ENCODE measurements at regions not wholly inside any gene's neighbourhood (a gene's known extent, or its start where the extent isn't known, plus 50 kb on each side); places are given as distances from the start of the nearest gene placed in this dataset.

DNA sequence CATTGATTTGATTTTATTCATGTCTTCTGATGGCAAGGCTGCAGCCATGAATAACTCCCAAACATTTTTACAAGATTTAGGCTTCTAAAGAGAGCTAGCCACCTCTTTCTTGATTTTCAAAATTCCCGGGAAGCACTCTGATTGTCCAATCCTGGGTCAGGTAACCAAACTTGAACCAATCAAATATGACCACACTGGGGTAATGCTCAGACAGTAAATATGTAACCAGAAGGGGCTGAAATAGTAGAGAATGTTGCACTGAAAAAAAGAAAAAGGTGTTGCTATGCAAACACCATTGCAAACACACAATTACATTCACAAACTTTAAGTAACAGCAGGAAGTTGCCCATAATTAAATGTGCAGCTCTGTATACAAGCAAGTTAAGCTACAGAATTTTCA is 112.9 kb upstream of the IQCM start:
- no peak for DNase-seq (ENCODE audit: low spot score)

- DNase-seq (ENCODE audit: low spot score) = no peak
These were observed 115.8 kb upstream of the IQCM start for GRCh38 chr4:149931431-149931830.

- DNase-seq (ENCODE audit: low spot score) = no peak
These were observed 116.5 kb upstream of the IQCM start for GRCh38 chr4:149932188-149932587.

DNA sequence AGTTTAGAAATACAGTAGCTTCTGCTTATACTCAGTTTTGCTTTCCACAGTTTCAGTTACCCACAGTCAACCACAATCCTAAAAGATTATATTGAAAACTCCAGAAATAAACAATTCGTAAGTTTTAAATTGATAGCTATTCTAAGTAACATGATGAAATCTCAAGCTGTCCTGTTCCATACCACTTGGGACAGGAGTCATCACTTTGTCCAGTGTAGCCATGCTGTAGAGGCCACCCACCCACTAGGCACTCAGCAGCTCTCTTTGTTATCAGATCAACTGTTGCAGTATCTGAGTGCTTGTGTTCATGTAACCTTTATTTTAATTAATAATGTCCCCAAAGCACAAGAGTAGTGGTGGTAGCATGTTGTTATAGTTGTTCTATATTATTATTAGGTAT is 117.5 kb upstream of the IQCM start:
- DNase-seq (ENCODE audit: low spot score) = no peak

GRCh38 chr4:149933883-149934282 is 118.2 kb upstream of the IQCM start:
- no peak for DNase-seq (ENCODE audit: low spot score)

GRCh38 chr4:149949381-149949780 is 128.9 kb upstream of the DCLK2 start:
- no peak for DNase-seq (ENCODE audit: low spot score)

DNA sequence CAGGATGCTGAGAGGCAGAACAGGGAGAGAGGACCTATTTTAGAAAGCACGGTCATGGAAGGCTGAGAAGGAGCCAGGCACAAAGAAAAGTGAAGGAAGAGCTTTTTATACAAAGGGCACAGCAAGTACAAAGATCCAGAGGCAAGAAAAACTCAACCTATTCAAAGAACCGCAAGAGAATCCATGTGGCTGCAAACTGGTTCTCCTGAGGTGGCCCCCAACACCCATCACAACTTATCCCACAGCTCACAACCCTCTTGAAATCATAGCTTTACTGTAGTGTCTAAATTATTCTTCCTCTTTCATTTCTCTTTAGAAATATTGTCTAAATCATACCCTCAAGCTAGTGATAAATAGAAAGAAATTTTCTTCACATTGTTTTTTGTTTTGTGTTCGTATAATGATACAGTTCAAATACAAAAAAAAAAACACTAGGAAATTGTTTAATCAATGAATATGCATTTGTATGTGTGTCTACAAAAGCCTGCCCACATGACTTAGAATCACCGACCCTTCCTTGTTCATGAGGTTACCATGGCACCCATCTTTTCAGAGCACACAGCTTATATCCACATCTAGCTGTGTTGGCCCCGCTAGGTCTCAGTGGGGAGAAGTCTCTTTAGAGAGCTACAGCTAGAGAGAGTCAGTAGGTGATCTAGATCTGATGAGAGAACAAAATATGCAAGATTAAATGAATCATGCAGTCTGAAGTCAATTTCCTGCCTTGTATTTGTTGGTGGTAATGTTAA is 126.9 kb upstream of the DCLK2 start:
- DNase-seq (ENCODE audit: low spot score) = no peak

- no peak for DNase-seq (ENCODE audit: low spot score)
These were observed 126.1 kb upstream of the DCLK2 start for GRCh38 chr4:149952101-149952500.

DNA sequence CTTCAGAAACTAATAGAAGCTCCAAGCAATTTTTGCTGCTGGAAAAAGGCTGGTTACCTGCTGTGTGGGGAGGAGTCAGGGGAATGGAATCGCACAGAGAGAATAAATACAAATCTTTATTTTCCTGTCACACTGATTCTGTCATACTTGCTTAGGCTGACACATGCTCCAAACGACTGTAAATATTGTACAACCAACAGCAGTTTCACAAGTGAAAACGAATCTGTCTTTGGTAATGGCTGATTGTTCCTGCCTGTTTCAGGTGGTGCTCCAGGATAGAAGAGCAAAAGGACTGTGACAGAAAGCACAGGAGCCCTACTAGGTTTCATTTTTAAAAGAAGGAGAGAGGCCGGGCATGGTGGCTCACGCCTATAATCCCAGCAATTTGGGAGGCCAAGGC is 125.5 kb upstream of the DCLK2 start:
- no peak for DNase-seq (ENCODE audit: low spot score)

GRCh38 chr4:149955780-149956390 is 122.4 kb upstream of the DCLK2 start:
- no peak for DNase-seq (ENCODE audit: low spot score)

- DNase-seq (ENCODE audit: low spot score) = no peak
These were observed 121.6 kb upstream of the DCLK2 start for GRCh38 chr4:149956678-149957077.

GRCh38 chr4:149961876-149962597 is 116.2 kb upstream of the DCLK2 start:
- DNase-seq (ENCODE audit: low spot score) = no peak

GRCh38 chr4:149964001-149964796 is 114.0 kb upstream of the DCLK2 start:
- no peak for DNase-seq (ENCODE audit: low spot score)

DNA sequence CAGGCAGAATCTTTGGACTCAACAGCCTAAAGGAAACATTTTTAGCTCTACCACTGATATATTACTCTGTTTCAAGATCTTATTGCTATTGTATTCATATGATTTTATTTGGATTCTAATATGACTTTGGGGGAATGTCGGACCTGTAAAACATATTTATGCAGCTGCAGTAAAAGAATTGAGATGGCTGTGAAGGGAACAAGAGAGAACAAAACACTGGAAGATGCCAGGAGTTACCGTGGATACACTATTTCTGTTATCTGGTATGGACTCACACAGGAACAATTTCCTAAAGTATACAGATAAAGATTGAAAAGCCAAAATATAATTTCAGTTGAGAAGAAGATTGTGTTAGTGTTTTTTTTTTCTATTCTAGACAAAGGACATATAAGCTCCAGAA is 113.0 kb upstream of the DCLK2 start:
- no peak for DNase-seq (ENCODE audit: low spot score)

- no peak for DNase-seq (ENCODE audit: low spot score)
These were observed 105.8 kb upstream of the DCLK2 start for GRCh38 chr4:149972407-149972806.

- no peak for DNase-seq (ENCODE audit: low spot score)
These were observed 105.1 kb upstream of the DCLK2 start for GRCh38 chr4:149973181-149973580.

DNA sequence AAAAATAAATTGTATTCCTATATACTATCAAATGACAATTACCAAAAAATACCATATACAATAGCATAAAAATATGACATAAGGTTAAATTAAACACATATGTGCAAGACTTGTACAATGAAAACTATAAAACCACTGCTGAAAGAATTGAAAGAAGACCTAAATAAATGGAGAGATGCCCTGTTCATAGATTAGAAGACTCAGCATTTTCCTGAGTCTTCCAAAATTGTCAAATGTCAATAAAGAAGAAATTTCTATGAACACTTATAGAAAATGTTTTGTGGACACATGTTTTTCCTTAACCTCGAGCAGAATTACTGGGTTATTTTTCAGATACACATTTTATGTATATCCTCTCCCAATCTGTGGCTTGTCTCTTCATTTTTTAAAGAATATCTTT is 103.1 kb upstream of the DCLK2 start:
- DNase-seq (ENCODE audit: low spot score) = no peak

DNA sequence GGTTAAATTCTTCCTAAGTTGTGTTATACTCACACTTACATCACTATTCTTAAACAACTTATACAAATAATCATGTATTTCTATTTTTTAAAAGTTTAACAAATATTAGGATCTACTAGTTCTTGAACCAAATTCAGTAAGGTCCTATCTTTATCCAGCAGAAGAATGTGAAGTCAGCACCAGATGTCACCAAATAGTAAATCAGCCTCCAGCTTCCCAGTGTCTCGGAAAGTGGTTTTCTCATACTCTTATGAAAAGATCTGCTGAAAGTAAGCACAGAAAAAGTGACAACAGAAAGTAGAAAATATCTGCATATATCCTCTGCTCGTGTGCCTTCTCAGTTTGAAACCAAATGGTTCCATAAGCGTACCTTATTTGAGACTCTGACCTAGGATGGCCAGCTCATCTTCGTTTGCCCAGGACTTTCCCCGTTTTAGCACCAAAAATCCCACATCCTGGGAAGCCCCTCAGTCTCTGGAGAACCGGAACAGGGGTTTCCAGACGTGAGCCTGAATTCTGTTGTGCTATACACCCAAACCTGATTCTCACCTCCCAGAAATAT is 98.0 kb upstream of the DCLK2 start:
- DNase-seq (ENCODE audit: low spot score) = no peak

GRCh38 chr4:149980941-149981340 is 97.3 kb upstream of the DCLK2 start:
- DNase-seq (ENCODE audit: low spot score) = no peak

DNA sequence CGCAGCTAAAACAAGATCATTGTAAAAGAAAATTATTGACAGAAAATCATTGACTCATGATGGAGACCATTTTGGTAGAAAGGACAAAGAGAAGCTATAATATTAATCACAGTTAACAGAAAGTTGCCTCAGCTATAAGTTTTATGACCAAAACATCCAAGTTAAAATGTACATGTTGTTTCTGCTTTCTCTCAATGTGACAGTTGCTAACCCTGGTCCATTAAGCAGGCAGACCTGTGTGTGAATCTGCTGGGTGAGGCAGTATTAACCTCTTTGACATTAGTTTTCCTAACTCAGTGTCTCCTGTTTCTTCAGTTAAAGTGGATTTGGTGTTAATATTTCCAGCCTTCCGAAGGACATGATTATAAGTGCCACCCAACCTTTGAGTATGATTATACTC is 94.8 kb upstream of the DCLK2 start:
- DNase-seq (ENCODE audit: low spot score) = no peak

DNA sequence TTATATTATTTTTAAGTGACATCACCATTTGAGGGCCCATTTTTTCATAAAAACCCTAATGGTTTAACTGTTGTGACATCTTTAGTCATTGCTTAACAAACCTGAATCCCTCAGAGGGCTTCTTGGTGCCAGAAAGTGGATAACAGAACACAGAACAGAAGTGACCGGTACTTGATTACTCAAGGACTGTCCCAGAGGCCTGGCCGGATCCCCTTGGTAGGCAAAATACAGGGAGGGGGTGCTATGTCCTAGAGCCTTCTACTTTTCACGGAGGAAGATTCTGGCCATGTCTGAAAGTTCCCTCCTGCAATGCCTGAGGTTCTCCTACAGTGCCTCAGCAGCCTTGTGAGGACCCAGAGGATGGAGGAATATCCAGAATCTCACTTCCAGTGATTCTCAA is 94.3 kb upstream of the DCLK2 start:
- DNase-seq (ENCODE audit: low spot score) = no peak

DNA sequence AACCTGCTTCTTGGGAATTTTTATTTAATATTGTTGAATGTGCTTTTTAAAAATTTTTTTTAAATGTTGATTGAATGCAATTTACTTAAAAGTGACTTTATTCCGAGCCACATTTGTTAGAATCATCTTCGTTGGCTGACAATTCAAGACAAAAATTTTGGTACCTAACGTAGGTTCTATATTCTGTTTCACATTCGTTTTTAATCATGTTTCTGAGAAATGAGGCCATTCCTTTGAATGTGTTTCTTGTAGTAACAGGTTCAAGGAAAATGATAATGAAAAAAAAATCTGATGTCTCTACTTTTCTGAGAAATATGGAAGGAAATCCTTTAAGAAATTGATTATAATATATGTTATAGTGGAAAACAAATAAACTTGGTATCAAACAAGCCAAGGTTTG is 92.3 kb upstream of the DCLK2 start:
- DNase-seq (ENCODE audit: low spot score) = no peak

Measured in ecto neural progenitor cell (in vitro differentiated cells).